H1 (cell line): ENCODE measurements at regions not wholly inside any gene's neighbourhood (a gene's known extent, or its start where the extent isn't known, plus 50 kb on each side); places are given as distances from the start of the nearest gene placed in this dataset.

ENCODE experiments used
- CTCF ChIA-PET: fragments of 300-600 bp; sonication (Branson Sonifier 250); formaldehyde crosslinking; loops from one replicate; lab custom pipeline; 2021; ENCODE audit not compliant: partially characterized antibody; lab: Charles Lee
- POLR2A ChIA-PET: fragments of 300-600 bp; sonication (Branson Sonifier 250); formaldehyde crosslinking; loops from one replicate; lab custom pipeline; 2021; ENCODE audit warnings: inconsistent platforms; ENCODE audit not compliant: partially characterized antibody; lab: Charles Lee
- DNase-seq, 2 experiments: peaks; one replicate each; pipeline versions ENCODE4 v3.0.0 to v3.0.0-alpha.2; 2010 to 2022; ENCODE audit warnings: low spot score in 2 of 2, low read depth in 1 of 2, mixed read lengths in 1 of 2
- FAIRE-seq: peaks from 2 replicates; lab custom pipeline; 2011; peaks lifted over from hg19 to GRCh38; lab: Jason Lieb, UNC
- H2AFZ ChIP-seq: 2 replicates; pipeline ENCODE4 v1.8.1; 2012; ENCODE audit warnings: low read length, inconsistent platforms
- H2AK5ac ChIP-seq: 2 replicates; pipeline ENCODE4 v1.6.1; 2013; ENCODE audit warnings: low read depth, low read length
- H2BK120ac ChIP-seq: replicated peaks from 2 replicates; pipeline ENCODE3; 2013; ENCODE audit warnings: low read depth, low read length, inconsistent platforms
- H2BK12ac ChIP-seq: 2 replicates; pipeline ENCODE4 v1.6.1; 2013; ENCODE audit warnings: low read depth, low read length
- H2BK15ac ChIP-seq: 2 replicates; pipeline ENCODE4 v1.6.1; 2013; ENCODE audit warnings: low read length
- H2BK20ac ChIP-seq: 2 replicates; pipeline ENCODE4 v1.6.1; 2013; ENCODE audit warnings: low read length
- H2BK5ac ChIP-seq: 2 replicates; pipeline ENCODE4 v1.6.1; 2013; ENCODE audit warnings: low read depth, low read length
- H3K14ac ChIP-seq: 2 replicates; pipeline ENCODE4 v1.6.1; 2013; ENCODE audit warnings: inconsistent platforms; ENCODE audit not compliant: insufficient read length
- H3K18ac ChIP-seq: 2 replicates; pipeline ENCODE4 v1.6.1; 2013; ENCODE audit warnings: low read length; ENCODE audit errors: extremely low read depth
- H3K23ac ChIP-seq: 2 replicates; pipeline ENCODE4 v1.6.1; 2013; ENCODE audit warnings: inconsistent platforms; ENCODE audit not compliant: insufficient read length
- H3K23me2 ChIP-seq: 2 replicates; pipeline ENCODE4 v1.6.1; 2013; ENCODE audit warnings: low read depth, low read length
- H3K27ac ChIP-seq: 2 replicates; pipeline ENCODE4 v1.6.1; 2011; ENCODE audit warnings: low read depth, low read length, inconsistent platforms
- H3K27me3 ChIP-seq, 4 experiments: replicated peaks in 1 of 4; 1 replicate in 1 of 4; 2 replicates in 3 of 4; pipeline versions ENCODE4 v1.6.1 to v1.8.1; 2011 to 2013; ENCODE audit warnings: low read length in 3 of 4, mild to moderate bottlenecking in 3 of 4, inconsistent platforms in 2 of 4, mixed read lengths in 2 of 4, moderate library complexity in 1 of 4; ENCODE audit not compliant: control insufficient read depth in 3 of 4, insufficient read depth in 3 of 4; ENCODE audit errors: extremely low read depth in 1 of 4
- H3K36me3 ChIP-seq, 4 experiments: 2 replicates each; pipeline versions ENCODE4 v1.6.1 to v1.8.1; 2011 to 2013; ENCODE audit warnings: mild to moderate bottlenecking in 4 of 4, low read length in 3 of 4, moderate library complexity in 2 of 4, control low read depth in 1 of 4, inconsistent platforms in 1 of 4; ENCODE audit not compliant: insufficient read depth in 4 of 4, control insufficient read depth in 2 of 4
- H3K4ac ChIP-seq: replicated peaks from 2 replicates; pipeline ENCODE3; 2013; ENCODE audit warnings: low read length, low read depth, mixed read lengths, inconsistent platforms; ENCODE audit not compliant: insufficient read length
- H3K4me1 ChIP-seq, 4 experiments: replicated peaks in 1 of 4; 1 replicate in 1 of 4; 2 replicates in 3 of 4; pipeline versions ENCODE4 v1.6.1 to v1.8.1; 2011 to 2013; ENCODE audit warnings: low read length in 3 of 4, inconsistent platforms in 2 of 4, mixed read lengths in 1 of 4; ENCODE audit not compliant: insufficient read depth in 4 of 4, control insufficient read depth in 3 of 4
- H3K4me2 ChIP-seq, 2 experiments: 2 replicates each; pipeline versions ENCODE4 v1.6.1 to v1.8.1; 2011 to 2013; ENCODE audit warnings: low read depth in 2 of 2, low read length in 2 of 2, control low read depth in 1 of 2, inconsistent platforms in 1 of 2, mild to moderate bottlenecking in 1 of 2; ENCODE audit not compliant: insufficient read depth in 1 of 2
- H3K4me3 ChIP-seq, 4 experiments: fragments of 200-600, 300-600 bp in 1 of 4; sonication (generic), shearing (Covaris generic), sonication (Bioruptor Twin) in 1 of 4; 2 replicates each; pipeline versions ENCODE4 v1.5.1 to v1.8.1; 2011 to 2016; ENCODE audit warnings: low read length in 4 of 4, low read depth in 3 of 4, control low read depth in 2 of 4, inconsistent platforms in 2 of 4, mild to moderate bottlenecking in 2 of 4, mixed read lengths in 1 of 4, moderate library complexity in 1 of 4; ENCODE audit not compliant: insufficient read depth in 2 of 4; ENCODE audit errors: extremely low read depth in 1 of 4
- H3K56ac ChIP-seq: replicated peaks from 2 replicates; pipeline ENCODE3; 2013; ENCODE audit warnings: low read depth, mild to moderate bottlenecking, mixed read lengths, low read length, inconsistent platforms; ENCODE audit not compliant: insufficient read length
- H3K79me1 ChIP-seq: 2 replicates; pipeline ENCODE4 v1.6.1; 2013; ENCODE audit warnings: low read depth, low read length, control low read depth
- H3K79me2 ChIP-seq, 2 experiments: 2 replicates each; pipeline versions ENCODE4 v1.6.1 to v1.8.1; 2012 to 2013; ENCODE audit warnings: low read length in 2 of 2, mild to moderate bottlenecking in 2 of 2, inconsistent platforms in 1 of 2; ENCODE audit not compliant: insufficient read depth in 2 of 2, control insufficient read depth in 1 of 2
- H3K9ac ChIP-seq, 4 experiments: replicated peaks in 1 of 4; 1 replicate in 1 of 4; 2 replicates in 3 of 4; pipeline versions ENCODE4 v1.6.1 to v1.8.1; 2011 to 2013; ENCODE audit warnings: low read depth in 3 of 4, low read length in 3 of 4, control low read depth in 2 of 4, mild to moderate bottlenecking in 2 of 4, moderate library complexity in 2 of 4, inconsistent platforms in 1 of 4; ENCODE audit errors: extremely low read depth in 1 of 4
- H3K9me3 ChIP-seq, 2 experiments: 2 replicates each; pipeline versions ENCODE4 v1.6.1 to v1.8.1; 2012 to 2013; ENCODE audit warnings: mild to moderate bottlenecking in 2 of 2, moderate library complexity in 2 of 2, control low read depth in 1 of 2, inconsistent platforms in 1 of 2, low read depth in 1 of 2, low read length in 1 of 2, mixed read lengths in 1 of 2; ENCODE audit not compliant: insufficient read depth in 2 of 2
- H4K20me1 ChIP-seq, 2 experiments: replicated peaks in 1 of 2; 2 replicates each; pipeline versions ENCODE3 to v1.8.1; 2011 to 2013; ENCODE audit warnings: inconsistent platforms in 2 of 2, low read length in 2 of 2, mild to moderate bottlenecking in 1 of 2; ENCODE audit not compliant: insufficient read depth in 2 of 2, control insufficient read depth in 1 of 2
- H4K5ac ChIP-seq: 2 replicates; pipeline ENCODE4 v1.6.1; 2013; ENCODE audit warnings: low read length, low read depth, mixed read lengths, inconsistent platforms; ENCODE audit not compliant: insufficient read length
- H4K8ac ChIP-seq: 2 replicates; pipeline ENCODE4 v1.8.0; 2013; ENCODE audit warnings: mild to moderate bottlenecking, moderate library complexity, low read length, inconsistent platforms; ENCODE audit not compliant: insufficient read depth; ENCODE audit errors: extremely low read depth
- H4K91ac ChIP-seq: replicated peaks from 2 replicates; pipeline ENCODE3; 2013; ENCODE audit warnings: low read length, mixed read lengths, inconsistent platforms; ENCODE audit not compliant: insufficient read length
- ASH2L ChIP-seq: fragments of 200-600, 300-600 bp; sonication (generic); IDR thresholded peaks from one replicate; pipeline ENCODE4 v1.7.1; 2017; ENCODE audit warnings: low read length
- MAX ChIP-seq: IDR thresholded peaks from 2 replicates; pipeline ENCODE4 v1.6.1; 2012; ENCODE audit warnings: inconsistent platforms
- RNF2 ChIP-seq: fragments of 200-900, 300-1000 bp; sonication (generic); IDR thresholded peaks from 2 replicates; pipeline ENCODE4 v1.7.1; 2016; ENCODE audit warnings: borderline replicate concordance, low read depth, mild to moderate bottlenecking, antibody characterized with exemption, low read length; ENCODE audit not compliant: poor library complexity, severe bottlenecking; ENCODE audit errors: missing control alignments
- SAP30 ChIP-seq: fragments of 300-600 bp; sonication (generic); IDR thresholded peaks from 2 replicates; pipeline ENCODE4 v1.7.1; 2012; ENCODE audit warnings: low read length, moderate library complexity, mild to moderate bottlenecking, inconsistent platforms; ENCODE audit not compliant: insufficient read depth, insufficient replicate concordance
- WGBS, 2 experiments: shearing (Covaris generic) in 1 of 2; methylation state at CpG; one replicate each; pipeline versions ENCODE4 v1.1.6 to v1.1.7; 2013 to 2015; ENCODE audit warnings: low lambda C conversion rate in 2 of 2, mixed read lengths in 2 of 2, inconsistent platforms in 1 of 2, low coverage in 1 of 2, missing lambda C conversion rate in 1 of 2; ENCODE audit not compliant: insufficient replicate concordance in 2 of 2, insufficient coverage in 1 of 2, insufficient read length in 1 of 2; ENCODE audit errors: extremely low coverage in 1 of 2, missing lambda C conversion rate in 1 of 2; 5-methylcytosine and 5-hydroxymethylcytosine counted together
- TF ChIP-seq, protein P1 (sequence below), 3 experiments: IDR thresholded peaks; 1 replicate in 2 of 3; 2 replicates in 1 of 3; pipeline versions ENCODE4 v1.5.1 to v1.6.1; 2011; ENCODE audit warnings: low read length in 3 of 3, mild to moderate bottlenecking in 3 of 3, inconsistent platforms in 2 of 3, low read depth in 1 of 3, moderate library complexity in 1 of 3; ENCODE audit not compliant: insufficient read depth in 1 of 3; ENCODE audit errors: control extremely low read depth in 1 of 3

DNA sequence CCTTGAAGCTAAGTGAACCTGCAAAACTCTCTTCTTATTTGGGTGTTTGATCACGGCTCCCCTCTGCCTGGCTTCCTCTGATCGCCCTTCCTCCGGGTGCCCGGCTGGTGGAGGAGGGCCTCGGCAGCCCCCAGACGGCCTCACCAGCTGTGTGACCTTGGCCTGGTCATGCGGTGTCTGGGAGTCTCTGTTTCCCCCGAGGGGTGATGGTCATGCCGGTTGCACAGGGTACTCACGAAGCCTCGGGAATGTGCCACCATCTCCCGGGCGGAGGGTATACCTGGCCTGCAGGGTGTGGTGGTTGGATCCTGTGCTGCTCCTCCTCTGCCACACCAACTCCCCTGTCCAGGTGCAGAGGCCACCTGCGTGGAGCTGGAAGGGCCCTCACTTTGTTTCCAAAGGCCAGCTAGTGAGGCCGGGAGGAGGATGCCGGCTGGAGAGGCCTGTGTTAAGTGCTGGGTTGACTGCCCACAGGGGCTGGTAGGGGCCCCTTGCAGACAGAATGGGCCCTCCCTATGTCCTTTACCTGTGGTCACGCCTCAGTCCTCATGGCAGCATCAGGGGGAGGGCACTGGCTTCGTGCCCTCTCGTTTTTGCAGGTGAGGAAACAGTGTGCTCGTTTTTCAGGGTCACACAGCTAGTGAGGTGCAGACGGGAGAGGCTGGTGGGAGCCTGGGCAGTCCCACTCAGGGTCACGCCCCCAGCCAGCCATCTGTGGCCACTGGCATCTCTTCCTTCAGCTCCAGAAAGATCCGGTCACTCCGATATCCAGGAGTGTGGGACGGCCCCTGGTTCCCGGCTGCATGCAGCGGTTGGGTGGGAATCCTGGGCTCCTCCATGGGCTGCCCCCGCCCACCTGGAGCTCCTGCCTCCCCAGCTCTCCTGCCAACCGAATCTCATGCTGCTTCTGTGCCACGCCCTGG is 148.5 kb upstream of the GSE1 start:
- no peak overlapping the region for H3K14ac ChIP-seq
- no peaks in the 10 kb centered on the region for H3K36me3 ChIP-seq
- peak overlapping the region; percentile 60; the same call in 1 of the 2 replicates for H2BK12ac ChIP-seq
- H3K23ac ChIP-seq, result no peak overlapping the region
- CTCF ChIA-PET, result interaction anchor here (0.6 to 15.1 kb wide), 22 partner anchors 9 to 512 kb away, joined by 3 to 277 read pairs (median 4); no protein-coding TSS in a partner anchor
- peaks cover 7% of the 10 kb centered on the region for H3K23me2 ChIP-seq
- no peak overlapping the region for H3K4me3 ChIP-seq
- H4K8ac ChIP-seq, result no peak overlapping the region; the same call in 1 of the 2 replicates
- H3K79me1 ChIP-seq, result no peaks in the 10 kb centered on the region
- POLR2A ChIA-PET, result no interaction called here
- H3K18ac ChIP-seq, result no peak overlapping the region
- peaks cover 5 to 44% (median 31%) of the 10 kb centered on the region in 4 experiments; a peak in 6 of 7 replicates for H3K27me3 ChIP-seq
- 91% methylated on average over 28 of the region's 30 CpGs; no CpG with 5 or more reads in 1 of the 2 experiments for WGBS, 2 experiments
- no peak overlapping the region for H3K27ac ChIP-seq
- H3K79me2 ChIP-seq, result no peaks in the 10 kb centered on the region
- peak overlapping the region; percentile 65; the same call in 1 of the 2 replicates for H2BK15ac ChIP-seq
- no peak overlapping the region for H3K4ac ChIP-seq
- no peaks in the 10 kb centered on the region for H3K9me3 ChIP-seq
- H2BK120ac ChIP-seq, result no peak overlapping the region
- no peak overlapping the region for H3K9ac ChIP-seq
- DNase-seq (no peak), FAIRE-seq (no peak)
- H2AK5ac ChIP-seq, result 0 out of 2 replicates have a peak overlapping the region, but pooled peaks have one; percentile 24
- no peak overlapping the region for H2AFZ ChIP-seq
- no peak overlapping the region for H3K56ac ChIP-seq
- H3K4me2 ChIP-seq, result no peak overlapping the region
- peaks cover 4 to 6% of the 10 kb centered on the region in 2 experiments for H4K20me1 ChIP-seq
- TF ChIP-seq MAX (no peak), SAP30 (no peak), RNF2 (no peak), ASH2L (no peak)
- TF ChIP-seq, protein P1, sequence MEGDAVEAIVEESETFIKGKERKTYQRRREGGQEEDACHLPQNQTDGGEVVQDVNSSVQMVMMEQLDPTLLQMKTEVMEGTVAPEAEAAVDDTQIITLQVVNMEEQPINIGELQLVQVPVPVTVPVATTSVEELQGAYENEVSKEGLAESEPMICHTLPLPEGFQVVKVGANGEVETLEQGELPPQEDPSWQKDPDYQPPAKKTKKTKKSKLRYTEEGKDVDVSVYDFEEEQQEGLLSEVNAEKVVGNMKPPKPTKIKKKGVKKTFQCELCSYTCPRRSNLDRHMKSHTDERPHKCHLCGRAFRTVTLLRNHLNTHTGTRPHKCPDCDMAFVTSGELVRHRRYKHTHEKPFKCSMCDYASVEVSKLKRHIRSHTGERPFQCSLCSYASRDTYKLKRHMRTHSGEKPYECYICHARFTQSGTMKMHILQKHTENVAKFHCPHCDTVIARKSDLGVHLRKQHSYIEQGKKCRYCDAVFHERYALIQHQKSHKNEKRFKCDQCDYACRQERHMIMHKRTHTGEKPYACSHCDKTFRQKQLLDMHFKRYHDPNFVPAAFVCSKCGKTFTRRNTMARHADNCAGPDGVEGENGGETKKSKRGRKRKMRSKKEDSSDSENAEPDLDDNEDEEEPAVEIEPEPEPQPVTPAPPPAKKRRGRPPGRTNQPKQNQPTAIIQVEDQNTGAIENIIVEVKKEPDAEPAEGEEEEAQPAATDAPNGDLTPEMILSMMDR (IDR thresholded peaks at IDR 0.05; ENCODE audit: control extremely low read depth in 1 of 3, insufficient read depth in 1 of 3, low read depth in 1 of 3, low read length in 3 of 3), result no peak
- no peak overlapping the region for H2BK20ac ChIP-seq
- no peak overlapping the region for H4K91ac ChIP-seq
- peaks cover 7 to 30% (median 25%) of the 10 kb centered on the region in 4 experiments for H3K4me1 ChIP-seq
- no peak overlapping the region for H4K5ac ChIP-seq
- H2BK5ac ChIP-seq, result no peak overlapping the region
